ENCODE measurements at regions not wholly inside any gene's neighbourhood (a gene's known extent, or its start where the extent isn't known, plus 50 kb on each side); places are given as distances from the start of the nearest gene placed in this dataset.

DNA sequence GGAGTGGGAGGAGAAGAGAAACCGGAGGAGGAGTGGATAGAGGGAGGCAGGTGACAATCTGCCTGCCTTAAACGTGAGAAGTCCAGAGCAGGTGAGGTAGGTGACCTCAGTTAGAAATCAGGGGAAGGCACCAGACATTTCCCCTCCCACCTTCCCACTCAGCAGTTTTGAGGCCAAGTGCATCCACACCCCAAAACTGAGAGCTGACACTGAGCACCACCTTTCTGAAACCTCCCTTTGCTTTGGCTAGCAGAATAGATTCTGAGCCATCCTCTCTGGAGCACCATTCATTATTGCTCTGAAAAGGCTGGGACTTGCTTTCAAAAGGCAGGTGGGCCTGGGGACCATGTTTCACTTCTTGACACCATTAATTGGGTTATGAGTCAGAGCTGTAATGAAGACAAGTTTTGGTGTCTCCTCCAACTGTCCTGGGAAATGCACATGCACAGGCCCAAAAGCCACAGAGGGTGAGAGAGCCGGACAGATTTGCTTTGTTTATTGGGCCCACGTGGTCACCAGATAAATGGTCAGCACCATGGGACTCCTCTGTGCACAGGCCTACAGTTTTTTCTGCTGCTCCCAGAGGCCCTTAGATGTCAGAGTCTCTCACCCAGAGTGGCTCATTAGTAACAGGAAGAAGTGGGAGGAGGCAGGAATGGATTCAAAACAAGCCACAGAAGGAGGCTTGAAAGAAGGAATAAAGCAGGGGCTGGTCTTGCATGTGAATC is 314.7 kb downstream of the TLE1 start:
- H3K9ac ChIP-seq (replicated peaks; ENCODE audit: extremely low read depth, insufficient read depth, low read length), result no peak overlapping the region
- peaks cover 15% of the 10 kb centered on the region for H3K4me1 ChIP-seq (ENCODE audit: control insufficient read depth, extremely low read depth, insufficient read depth, low read length)
- dilution Hi-C loops (cut with MboI; ENCODE audit: extremely low pct_ligation_motif_present, low sequenced_read_pairs) (no loop called here), intact Hi-C loops (cut with micrococcal nuclease) (no loop called here)
- peak overlapping the region; percentile 41 for H2AFZ ChIP-seq (ENCODE audit: low read depth, low read length)
- no peak overlapping the region for H3K4me2 ChIP-seq (ENCODE audit: insufficient read depth, low read length)
- TF ChIP-seq POLR2AphosphoS5 (IDR thresholded peaks at IDR 0.05; ENCODE audit: insufficient read depth, low read depth, low read length), result no peak
- TF ChIP-seq EZH2 (IDR thresholded peaks at IDR 0.05; ENCODE audit: borderline replicate concordance, low read depth, low read length, severe bottlenecking), result no peak
- no peak for TF ChIP-seq POLR2A (IDR thresholded peaks at IDR 0.05; ENCODE audit: low read depth, low read length)
- no peak for TF ChIP-seq JUN (IDR thresholded peaks at IDR 0.05; ENCODE audit: borderline replicate concordance, insufficient read depth, insufficient read length, low read depth)
- TF ChIP-seq MYC (IDR thresholded peaks at IDR 0.05; ENCODE audit: low read depth, low read length), result no peak
- TF ChIP-seq, protein P1, sequence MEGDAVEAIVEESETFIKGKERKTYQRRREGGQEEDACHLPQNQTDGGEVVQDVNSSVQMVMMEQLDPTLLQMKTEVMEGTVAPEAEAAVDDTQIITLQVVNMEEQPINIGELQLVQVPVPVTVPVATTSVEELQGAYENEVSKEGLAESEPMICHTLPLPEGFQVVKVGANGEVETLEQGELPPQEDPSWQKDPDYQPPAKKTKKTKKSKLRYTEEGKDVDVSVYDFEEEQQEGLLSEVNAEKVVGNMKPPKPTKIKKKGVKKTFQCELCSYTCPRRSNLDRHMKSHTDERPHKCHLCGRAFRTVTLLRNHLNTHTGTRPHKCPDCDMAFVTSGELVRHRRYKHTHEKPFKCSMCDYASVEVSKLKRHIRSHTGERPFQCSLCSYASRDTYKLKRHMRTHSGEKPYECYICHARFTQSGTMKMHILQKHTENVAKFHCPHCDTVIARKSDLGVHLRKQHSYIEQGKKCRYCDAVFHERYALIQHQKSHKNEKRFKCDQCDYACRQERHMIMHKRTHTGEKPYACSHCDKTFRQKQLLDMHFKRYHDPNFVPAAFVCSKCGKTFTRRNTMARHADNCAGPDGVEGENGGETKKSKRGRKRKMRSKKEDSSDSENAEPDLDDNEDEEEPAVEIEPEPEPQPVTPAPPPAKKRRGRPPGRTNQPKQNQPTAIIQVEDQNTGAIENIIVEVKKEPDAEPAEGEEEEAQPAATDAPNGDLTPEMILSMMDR (IDR thresholded peaks at IDR 0.05; ENCODE audit: extremely low read depth in 1 of 2, insufficient read depth in 1 of 2, low read depth in 1 of 2, low read length in 2 of 2), result no peak
- TF ChIP-seq, protein P2, sequence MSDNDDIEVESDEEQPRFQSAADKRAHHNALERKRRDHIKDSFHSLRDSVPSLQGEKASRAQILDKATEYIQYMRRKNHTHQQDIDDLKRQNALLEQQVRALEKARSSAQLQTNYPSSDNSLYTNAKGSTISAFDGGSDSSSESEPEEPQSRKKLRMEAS (IDR thresholded peaks at IDR 0.05; ENCODE audit: insufficient read depth, insufficient read length), result no peak
- TF ChIP-seq FOS (IDR thresholded peaks at IDR 0.05; ENCODE audit: borderline replicate concordance, insufficient read depth, low read length), result no peak
- TF ChIP-seq GATA2 (IDR thresholded peaks at IDR 0.05; ENCODE audit: insufficient read depth, insufficient read length, low read depth, low read length), result no peak
- ChIA-PET CTCF (no interaction called here), POLR2A (no interaction called here)
- no peaks in the 10 kb centered on the region for H3K27me3 ChIP-seq (ENCODE audit: control insufficient read depth in 2 of 2, insufficient read depth in 2 of 2, low read length in 2 of 2)
- DNase-seq (ENCODE audit: low read depth, low spot score) (peak; percentile 55), FAIRE-seq (no peak)
- H3K79me2 ChIP-seq (ENCODE audit: control insufficient read depth, insufficient read depth, low read length), result no peaks in the 10 kb centered on the region
- no peak overlapping the region for H3K27ac ChIP-seq (ENCODE audit: insufficient read depth, low read depth, low read length)
- H3K36me3 ChIP-seq (ENCODE audit: control insufficient read depth in 2 of 2, extremely low read depth in 1 of 2, insufficient read depth in 2 of 2, low read length in 2 of 2), result no peaks in the 10 kb centered on the region
- H3K9me3 ChIP-seq (replicated peaks; ENCODE audit: control insufficient read depth, insufficient read depth, low read length), result no peaks in the 10 kb centered on the region
- no peaks in the 10 kb centered on the region for H4K20me1 ChIP-seq (replicated peaks; ENCODE audit: control insufficient read depth, extremely low read depth, insufficient read depth, low read length)
- H3K9me1 ChIP-seq (replicated peaks; ENCODE audit: control insufficient read depth, extremely low read depth, insufficient read depth, low read length), result no peaks in the 10 kb centered on the region
- no TSS peak for BruUV-seq (replicated peaks)
- no peak overlapping the region for H3K4me3 ChIP-seq (replicated peaks in 1 of 3; ENCODE audit: insufficient read depth in 1 of 3, low read depth in 1 of 3, low read length in 3 of 3)
